IMR-90 (cell line): ENCODE measurements at regions not wholly inside any gene's neighbourhood (a gene's known extent, or its start where the extent isn't known, plus 50 kb on each side); places are given as distances from the start of the nearest gene placed in this dataset.

ENCODE experiments used
- ATAC-seq: fragments of 200-7000 bp; cut with Tn5 transposase; 2 replicates; pipeline ENCODE4 v1.9.1; 2020; ENCODE audit warnings: low read depth, mild to moderate bottlenecking, moderate library complexity
- BruUV-seq: library from RNA; stranded (reverse); fragments of 400-500 nt; replicated peaks from 2 replicates; lab custom pipeline; 2021; lab: Mats Ljungman, UMichigan
- CTCF ChIA-PET: fragments of 300-600 bp; formaldehyde crosslinking; extraction: SDS; loops from one replicate; lab custom pipeline; 2021; ENCODE audit warnings: antibody characterized with exemption; lab: Yijun Ruan, JAX
- POLR2A ChIA-PET: fragments of 300-600 bp; sonication (Branson Sonifier 250); formaldehyde crosslinking; loops from one replicate; lab custom pipeline; 2022; ENCODE audit warnings: antibody characterized with exemption; ENCODE audit not compliant: unreplicated experiment; lab: Charles Lee
- DNase-seq: peaks from one replicate; pipeline ENCODE4 v3.0.0; 2013
- H2AFZ ChIP-seq: replicated peaks from 2 replicates; pipeline ENCODE3; 2013; ENCODE audit warnings: low read length, mild to moderate bottlenecking; ENCODE audit not compliant: poor library complexity
- H2AK5ac ChIP-seq: 2 replicates; pipeline ENCODE4 v1.6.1; 2013; ENCODE audit warnings: low read depth, low read length, inconsistent platforms
- H2AK9ac ChIP-seq: replicated peaks from 2 replicates; pipeline ENCODE3; 2013; ENCODE audit warnings: mild to moderate bottlenecking, low read depth, low read length, moderate library complexity; ENCODE audit not compliant: poor library complexity
- H2BK120ac ChIP-seq: 2 replicates; pipeline ENCODE4 v1.6.1; 2013; ENCODE audit warnings: low read depth, low read length, inconsistent platforms
- H2BK15ac ChIP-seq: 3 replicates; pipeline ENCODE4 v1.6.1; 2013; ENCODE audit warnings: low read depth, low read length, inconsistent platforms
- H2BK20ac ChIP-seq: 2 replicates; pipeline ENCODE4 v1.6.1; 2013; ENCODE audit warnings: low read depth, mild to moderate bottlenecking, inconsistent platforms, low read length, moderate library complexity
- H2BK5ac ChIP-seq: 2 replicates; pipeline ENCODE4 v1.6.1; 2013; ENCODE audit warnings: mild to moderate bottlenecking, low read depth, low read length, inconsistent platforms; ENCODE audit not compliant: poor library complexity, severe bottlenecking
- H3K14ac ChIP-seq: replicated peaks from 2 replicates; pipeline ENCODE4 v1.6.1; 2013; ENCODE audit warnings: low read depth, low read length, inconsistent platforms
- H3K18ac ChIP-seq: 2 replicates; pipeline ENCODE4 v1.6.1; 2013; ENCODE audit warnings: low read depth, low read length, control low read depth
- H3K23ac ChIP-seq: 2 replicates; pipeline ENCODE4 v1.6.1; 2013; ENCODE audit warnings: low read depth, low read length, inconsistent platforms
- H3K27ac ChIP-seq: 2 replicates; pipeline ENCODE4 v1.5.1; 2013; ENCODE audit warnings: mild to moderate bottlenecking, control low read depth, low read length; ENCODE audit not compliant: insufficient read depth
- H3K27me3 ChIP-seq: 2 replicates; pipeline ENCODE4 v1.6.1; 2013; ENCODE audit warnings: low read length; ENCODE audit not compliant: control insufficient read depth, insufficient read depth
- H3K36me3 ChIP-seq: 2 replicates; pipeline ENCODE4 v1.6.1; 2013; ENCODE audit warnings: low read length, mixed read lengths; ENCODE audit not compliant: control insufficient read depth, insufficient read depth
- H3K4ac ChIP-seq: 2 replicates; pipeline ENCODE4 v1.6.1; 2013; ENCODE audit warnings: low read depth, low read length, inconsistent platforms
- H3K4me1 ChIP-seq: 2 replicates; pipeline ENCODE4 v1.6.1; 2013; ENCODE audit warnings: low read length, mixed read lengths; ENCODE audit not compliant: control insufficient read depth, insufficient read depth
- H3K4me2 ChIP-seq: 2 replicates; pipeline ENCODE4 v1.6.1; 2013; ENCODE audit warnings: low read depth, mild to moderate bottlenecking, control low read depth, low read length, moderate library complexity
- H3K4me3 ChIP-seq: 2 replicates; pipeline ENCODE4 v1.5.1; 2013; ENCODE audit warnings: low read depth, mild to moderate bottlenecking, control low read depth, low read length, moderate library complexity; ENCODE audit not compliant: insufficient read depth
- H3K56ac ChIP-seq: 2 replicates; pipeline ENCODE4 v1.6.1; 2013; ENCODE audit warnings: low read length, inconsistent platforms; ENCODE audit not compliant: insufficient read depth; ENCODE audit errors: extremely low read depth
- H3K79me1 ChIP-seq, 2 experiments: 2 replicates each; pipeline ENCODE4 v1.6.1; 2013; ENCODE audit warnings: low read length in 2 of 2, inconsistent platforms in 1 of 2, low read depth in 1 of 2
- H3K9ac ChIP-seq: 2 replicates; pipeline ENCODE4 v1.6.1; 2013; ENCODE audit warnings: low read depth, low read length, control low read depth
- H3K9me1 ChIP-seq: 2 replicates; pipeline ENCODE4 v1.6.1; 2013; ENCODE audit warnings: low read length, inconsistent platforms; ENCODE audit not compliant: insufficient read depth
- H3K9me3 ChIP-seq: 2 replicates; pipeline ENCODE4 v1.6.1; 2013; ENCODE audit warnings: low read length; ENCODE audit not compliant: control insufficient read depth, insufficient read depth
- H4K20me1 ChIP-seq: 2 replicates; pipeline ENCODE4 v1.6.1; 2013; ENCODE audit warnings: low read length, inconsistent platforms; ENCODE audit not compliant: insufficient read depth
- H4K5ac ChIP-seq: 2 replicates; pipeline ENCODE4 v1.6.1; 2013; ENCODE audit warnings: mild to moderate bottlenecking, low read depth, low read length, control low read depth
- H4K8ac ChIP-seq, 2 experiments: 2 replicates each; pipeline ENCODE4 v1.6.1; 2013; ENCODE audit warnings: low read depth in 2 of 2, low read length in 2 of 2, control low read depth in 1 of 2, inconsistent platforms in 1 of 2
- H4K91ac ChIP-seq: 2 replicates; pipeline ENCODE4 v1.6.1; 2013; ENCODE audit warnings: low read depth, low read length, inconsistent platforms; ENCODE audit not compliant: insufficient read depth
- BHLHE40 ChIP-seq: fragments of 150-350 bp; IDR thresholded peaks from 2 replicates; pipeline ENCODE4 v1.6.1; 2016; ENCODE audit warnings: mild to moderate bottlenecking, low read depth, low read length
- CEBPB ChIP-seq: IDR thresholded peaks from 2 replicates; pipeline ENCODE4 v1.6.1; 2012; ENCODE audit warnings: low read depth, low read length, improper control_type of control experiment
- CHD1 ChIP-seq: IDR thresholded peaks from 2 replicates; pipeline ENCODE4 v1.6.1; 2012; ENCODE audit warnings: low read depth, low read length, improper control_type of control experiment
- ELK1 ChIP-seq: fragments of 150-350 bp; IDR thresholded peaks from 2 replicates; pipeline ENCODE4 v1.6.1; 2016; ENCODE audit warnings: low read depth, mild to moderate bottlenecking, low read length, moderate library complexity, borderline replicate concordance
- FOS ChIP-seq: fragments of 150-350 bp; IDR thresholded peaks from 2 replicates; pipeline ENCODE4 v1.6.1; 2016; ENCODE audit warnings: low read depth, low read length
- MAFK ChIP-seq: IDR thresholded peaks from 2 replicates; pipeline ENCODE4 v1.6.1; 2012; ENCODE audit warnings: low read depth, low read length, improper control_type of control experiment
- MAZ ChIP-seq: IDR thresholded peaks from 2 replicates; pipeline ENCODE4 v1.6.1; 2012; ENCODE audit warnings: low read depth, mild to moderate bottlenecking, low read length, improper control_type of control experiment, moderate library complexity, borderline replicate concordance
- MXI1 ChIP-seq: IDR thresholded peaks from 2 replicates; pipeline ENCODE4 v1.6.1; 2012; ENCODE audit warnings: low read depth, mild to moderate bottlenecking, low read length, moderate library complexity, borderline replicate concordance
- NFE2L2 ChIP-seq: fragments of 150-350 bp; IDR thresholded peaks from 2 replicates; pipeline ENCODE4 v1.6.1; 2016; ENCODE audit warnings: low read depth, mild to moderate bottlenecking, low read length
- POLR2A ChIP-seq: IDR thresholded peaks from 2 replicates; pipeline ENCODE4 v1.6.1; 2012; ENCODE audit warnings: mild to moderate bottlenecking, low read depth, low read length
- RAD21 ChIP-seq: IDR thresholded peaks from 2 replicates; pipeline ENCODE4 v1.6.1; 2012; ENCODE audit warnings: low read length, improper control_type of control experiment
- RCOR1 ChIP-seq: IDR thresholded peaks from 2 replicates; pipeline ENCODE4 v1.6.1; 2012; ENCODE audit warnings: mild to moderate bottlenecking, low read length, improper control_type of control experiment; ENCODE audit not compliant: insufficient replicate concordance
- RFX5 ChIP-seq: IDR thresholded peaks from 2 replicates; pipeline ENCODE4 v1.8.0; 2012; ENCODE audit warnings: low read depth, mild to moderate bottlenecking, low read length, moderate library complexity
- SMC3 ChIP-seq: fragments of 150-350 bp; IDR thresholded peaks from 2 replicates; pipeline ENCODE4 v1.6.1; 2016; ENCODE audit warnings: low read depth, mild to moderate bottlenecking, antibody characterized with exemption, low read length, moderate library complexity
- USF2 ChIP-seq: fragments of 150-350 bp; IDR thresholded peaks from 2 replicates; pipeline ENCODE4 v1.6.1; 2017; ENCODE audit warnings: mild to moderate bottlenecking, antibody characterized with exemption, low read length, low read depth
- WGBS, 2 experiments: methylation state at CpG; one replicate each; pipeline versions ENCODE4 v1.1.5 to v1.1.7; 2013; ENCODE audit warnings: missing lambda C conversion rate in 2 of 2; ENCODE audit not compliant: insufficient read length in 1 of 2; ENCODE audit errors: extremely low coverage in 2 of 2; 5-methylcytosine and 5-hydroxymethylcytosine counted together
- dilution Hi-C: fragments of 300-500 bp; cut with HindIII; formaldehyde crosslinking; loops from one replicate; pipeline ENCODE4 v1.14.3; 2018; ENCODE audit warnings: low sequenced_read_pairs; ENCODE audit not compliant: unreplicated experiment
- in situ Hi-C: fragments of 300-500 bp; cut with MboI; formaldehyde crosslinking; loops from 3 replicates; pipeline ENCODE4 v1.14.3; 2019; ENCODE audit warnings: low sequenced_read_pairs, inconsistent platforms, mixed read lengths
- intact Hi-C: fragments of 100-400 bp; cut with micrococcal nuclease; formaldehyde crosslinking; loops from 2 replicates; pipeline ENCODE4 v1.10.0; 2022
- TF ChIP-seq, protein P1 (sequence below): conservative IDR thresholded peaks from 2 replicates; pipeline ENCODE4 v1.5.1; 2012; ENCODE audit warnings: mild to moderate bottlenecking, low read depth, low read length, improper control_type of control experiment

- Histone ChIP-seq H2BK15ac (no peak overlapping the region), H4K91ac (no peak overlapping the region), H3K56ac (no peak overlapping the region), H3K36me3 (no peaks in the 10 kb centered on the region), H2AK5ac (no peak overlapping the region), H3K79me1 (no peaks in the 10 kb centered on the region), H3K4me2 (no peak overlapping the region), H3K27ac (no peak overlapping the region), H3K18ac (no peak overlapping the region), H2BK20ac (no peak overlapping the region), H4K8ac (no peak overlapping the region), H3K23ac (no peak overlapping the region), H3K14ac (no peak overlapping the region), H3K4me1 (no peaks in the 10 kb centered on the region), H2BK120ac (no peak overlapping the region), H3K9me1 (no peaks in the 10 kb centered on the region), H2BK5ac (no peak overlapping the region), H3K4ac (no peak overlapping the region), H3K27me3 (no peaks in the 10 kb centered on the region), H4K20me1 (no peaks in the 10 kb centered on the region), H4K5ac (no peak overlapping the region), H3K9ac (no peak overlapping the region), H3K9me3 (no peaks in the 10 kb centered on the region), H2AFZ (no peak overlapping the region), H2AK9ac (no peak overlapping the region), H3K4me3 (no peak overlapping the region)
- ChIA-PET CTCF (interaction anchor here (0.9 kb wide), 1 partner anchor 151 kb away, joined by 4 read pairs; no protein-coding TSS in a partner anchor), POLR2A (no interaction called here)
- dilution Hi-C loops (no loop called here), in situ Hi-C loops (no loop called here), intact Hi-C loops (loop anchor here (5.0 kb wide), 1 partner anchor 149 kb away; no protein-coding TSS in a partner anchor)
- DNase-seq (no peak), ATAC-seq (no peak)
- no TSS peak for BruUV-seq
- TF ChIP-seq POLR2A (no peak), RFX5 (no peak), MAZ (no peak), FOS (no peak), ELK1 (no peak), RCOR1 (no peak), USF2 (no peak), BHLHE40 (no peak), MXI1 (no peak), MAFK (no peak), CEBPB (no peak), NFE2L2 (no peak), RAD21 (no peak), SMC3 (no peak), CHD1 (no peak)
- TF ChIP-seq, protein P1, sequence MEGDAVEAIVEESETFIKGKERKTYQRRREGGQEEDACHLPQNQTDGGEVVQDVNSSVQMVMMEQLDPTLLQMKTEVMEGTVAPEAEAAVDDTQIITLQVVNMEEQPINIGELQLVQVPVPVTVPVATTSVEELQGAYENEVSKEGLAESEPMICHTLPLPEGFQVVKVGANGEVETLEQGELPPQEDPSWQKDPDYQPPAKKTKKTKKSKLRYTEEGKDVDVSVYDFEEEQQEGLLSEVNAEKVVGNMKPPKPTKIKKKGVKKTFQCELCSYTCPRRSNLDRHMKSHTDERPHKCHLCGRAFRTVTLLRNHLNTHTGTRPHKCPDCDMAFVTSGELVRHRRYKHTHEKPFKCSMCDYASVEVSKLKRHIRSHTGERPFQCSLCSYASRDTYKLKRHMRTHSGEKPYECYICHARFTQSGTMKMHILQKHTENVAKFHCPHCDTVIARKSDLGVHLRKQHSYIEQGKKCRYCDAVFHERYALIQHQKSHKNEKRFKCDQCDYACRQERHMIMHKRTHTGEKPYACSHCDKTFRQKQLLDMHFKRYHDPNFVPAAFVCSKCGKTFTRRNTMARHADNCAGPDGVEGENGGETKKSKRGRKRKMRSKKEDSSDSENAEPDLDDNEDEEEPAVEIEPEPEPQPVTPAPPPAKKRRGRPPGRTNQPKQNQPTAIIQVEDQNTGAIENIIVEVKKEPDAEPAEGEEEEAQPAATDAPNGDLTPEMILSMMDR, result no peak
- WGBS, 2 experiments, result 40% methylated on average over 1 of the region's 2 CpGs; no CpG with 5 or more reads in 1 of the 2 experiments
Measured at GRCh38 chr4:158411269-158411668, 110.4 kb upstream of the RXFP1 start.
